Smooth muscle cell (in vitro differentiated cells): ENCODE measurements at regions not wholly inside any gene's neighbourhood (a gene's known extent, or its start where the extent isn't known, plus 50 kb on each side); places are given as distances from the start of the nearest gene placed in this dataset.

Experiments
- DNase-seq: peaks from one replicate; lab custom pipeline; 2025; ENCODE audit not compliant: unreplicated experiment; lab: John Stamatoyannopoulos, UW
- H2AFZ ChIP-seq: fragments of 200-600 bp; sonication (generic); 2 replicates; pipeline ENCODE4 v1.6.0; 2016; ENCODE audit warnings: antibody characterized with exemption, low read depth, mild to moderate bottlenecking
- H3F3A ChIP-seq: fragments of 200-600 bp; sonication (generic); 2 replicates; pipeline ENCODE4 v1.6.0; 2017; ENCODE audit warnings: antibody characterized with exemption, low read depth
- H3K27ac ChIP-seq: fragments of 200-600 bp; sonication (generic); 2 replicates; pipeline ENCODE4 v1.5.1; 2016; ENCODE audit warnings: low read depth, mild to moderate bottlenecking
- H3K27me3 ChIP-seq: fragments of 200-600 bp; sonication (generic); 2 replicates; pipeline ENCODE4 v1.6.1; 2016; ENCODE audit warnings: low read depth, mild to moderate bottlenecking
- H3K36me3 ChIP-seq: fragments of 200-600 bp; sonication (generic); 2 replicates; pipeline ENCODE4 v1.5.1; 2016; ENCODE audit warnings: low read depth
- H3K4me1 ChIP-seq: fragments of 200-600 bp; sonication (generic); 2 replicates; pipeline ENCODE4 v1.5.1; 2016; ENCODE audit warnings: low read depth
- H3K4me2 ChIP-seq: fragments of 200-600 bp; sonication (generic); 2 replicates; pipeline ENCODE4 v1.6.0; 2016; ENCODE audit warnings: mild to moderate bottlenecking
- H3K4me3 ChIP-seq: fragments of 200-600 bp; sonication (generic); 2 replicates; pipeline ENCODE4 v1.5.1; 2016; ENCODE audit warnings: mild to moderate bottlenecking
- H3K79me2 ChIP-seq: fragments of 200-600 bp; sonication (generic); 2 replicates; pipeline ENCODE4 v1.6.0; 2016; ENCODE audit warnings: low read depth, mild to moderate bottlenecking
- H3K9ac ChIP-seq: fragments of 200-600 bp; sonication (generic); 2 replicates; pipeline ENCODE4 v1.6.0; 2016; ENCODE audit warnings: low read depth
- H3K9me3 ChIP-seq: fragments of 200-600 bp; sonication (generic); replicated peaks from 2 replicates; pipeline ENCODE4 v1.5.1; 2016; ENCODE audit warnings: low read depth
- H4K20me1 ChIP-seq: fragments of 200-600 bp; sonication (generic); 2 replicates; pipeline ENCODE4 v1.6.0; 2016; ENCODE audit warnings: low read depth
- CTCF ChIP-seq: fragments of 200-600 bp; sonication (generic); IDR thresholded peaks from 2 replicates; pipeline ENCODE4 v1.5.1; 2017; ENCODE audit warnings: borderline replicate concordance, mild to moderate bottlenecking, antibody characterized with exemption; ENCODE audit not compliant: insufficient read depth, poor library complexity, severe bottlenecking
- WGBS: methylation state at CpG from one replicate; pipeline ENCODE4 v1.1.7; 2016; ENCODE audit warnings: low lambda C conversion rate; 5-methylcytosine and 5-hydroxymethylcytosine counted together

- Histone ChIP-seq H3K27ac (no peak overlapping the region), H2AFZ (no peak overlapping the region), H3K36me3 (no peaks in the 10 kb centered on the region), H3F3A (no peaks in the 10 kb centered on the region), H4K20me1 (no peaks in the 10 kb centered on the region), H3K4me1 (peaks cover 5% of the 10 kb centered on the region), H3K79me2 (no peaks in the 10 kb centered on the region), H3K4me3 (no peak overlapping the region), H3K9ac (no peak overlapping the region), H3K9me3 (no peaks in the 10 kb centered on the region), H3K4me2 (no peak overlapping the region), H3K27me3 (peaks cover 5% of the 10 kb centered on the region)
- DNase-seq: no peak
- 82% methylated on average over 5 of the region's 5 CpGs for WGBS
- no peak for TF ChIP-seq CTCF
Observed at GRCh38 chr15:70582143-70582945, 181.0 kb downstream of the UACA start.

- H3K79me2 ChIP-seq: no peaks in the 10 kb centered on the region
- peaks cover 11% of the 10 kb centered on the region for H3K4me1 ChIP-seq
- no peak overlapping the region for H3K9ac ChIP-seq
- no peak overlapping the region for H2AFZ ChIP-seq
- H3K4me2 ChIP-seq: no peak overlapping the region
- H3K27ac ChIP-seq: no peak overlapping the region
- H3F3A ChIP-seq: no peaks in the 10 kb centered on the region
- DNase-seq: no peak
- TF ChIP-seq CTCF: no peak
- no peak overlapping the region for H3K4me3 ChIP-seq
- H4K20me1 ChIP-seq: no peaks in the 10 kb centered on the region
- WGBS: 90% methylated on average over 6 of the region's 6 CpGs
- H3K9me3 ChIP-seq: no peaks in the 10 kb centered on the region
- no peaks in the 10 kb centered on the region for H3K36me3 ChIP-seq
- H3K27me3 ChIP-seq: peaks cover 5% of the 10 kb centered on the region
Observed at GRCh38 chr15:70580958-70581357, 182.4 kb downstream of the UACA start.

- Histone ChIP-seq H3K27me3 (peaks cover 5% of the 10 kb centered on the region), H3K9me3 (no peaks in the 10 kb centered on the region), H4K20me1 (no peaks in the 10 kb centered on the region), H2AFZ (no peak overlapping the region), H3K27ac (no peak overlapping the region), H3K4me1 (peaks cover 11% of the 10 kb centered on the region), H3K36me3 (no peaks in the 10 kb centered on the region), H3F3A (no peaks in the 10 kb centered on the region), H3K79me2 (no peaks in the 10 kb centered on the region), H3K4me3 (no peak overlapping the region), H3K9ac (no peak overlapping the region), H3K4me2 (no peak overlapping the region)
- WGBS: 83% methylated on average over 10 of the region's 10 CpGs
- TF ChIP-seq CTCF: no peak
- no peak for DNase-seq
Observed at GRCh38 chr15:70580286-70580685, 183.1 kb downstream of the UACA start.

GRCh38 chr15:70579766-70580165 lies 183.6 kb downstream of the UACA start:
- H3K4me2 ChIP-seq: no peak overlapping the region
- peaks cover 5% of the 10 kb centered on the region for H3K27me3 ChIP-seq
- 80% methylated on average over 3 of the region's 3 CpGs for WGBS
- H2AFZ ChIP-seq: no peak overlapping the region
- no peaks in the 10 kb centered on the region for H3F3A ChIP-seq
- TF ChIP-seq CTCF: no peak
- no peaks in the 10 kb centered on the region for H3K9me3 ChIP-seq
- DNase-seq: no peak
- no peaks in the 10 kb centered on the region for H3K36me3 ChIP-seq
- peaks cover 10% of the 10 kb centered on the region for H3K4me1 ChIP-seq
- H3K9ac ChIP-seq: no peak overlapping the region
- H4K20me1 ChIP-seq: no peaks in the 10 kb centered on the region
- no peaks in the 10 kb centered on the region for H3K79me2 ChIP-seq
- no peak overlapping the region for H3K27ac ChIP-seq
- H3K4me3 ChIP-seq: no peak overlapping the region
